ENCODE measurements at regions not wholly inside any gene's neighbourhood (a gene's known extent, or its start where the extent isn't known, plus 50 kb on each side); places are given as distances from the start of the nearest gene placed in this dataset.
"Not testable (repeated sequence)": the region's sequence is repeated elsewhere in the genome, so short reads cannot be mapped to it uniquely, and the experiment has no call there.

GRCh38 chr5:104023739-104024138 is 461.1 kb upstream of the NUDT12 start:
- Mint-ChIP-seq H3K4me1 (no peaks in the 10 kb centered on the region), H3K27me3 (no peaks in the 10 kb centered on the region), H3K36me3 (no peaks in the 10 kb centered on the region), H3K4me3 (no peak overlapping the region), H3K27ac (no peak overlapping the region), H3K9me3 (no peaks in the 10 kb centered on the region)

- no peaks in the 10 kb centered on the region for H3K27me3 Mint-ChIP-seq
- no peaks in the 10 kb centered on the region for H3K4me1 Mint-ChIP-seq
- no peak overlapping the region for H3K4me3 Mint-ChIP-seq
- no peaks in the 10 kb centered on the region for H3K36me3 Mint-ChIP-seq
- H3K9me3 Mint-ChIP-seq, result no peaks in the 10 kb centered on the region
- no peak overlapping the region for H3K27ac Mint-ChIP-seq
Observed at GRCh38 chr5:104019956-104020355, 457.4 kb upstream of the NUDT12 start.

- H3K4me3 Mint-ChIP-seq, result no peak overlapping the region
- H3K9me3 Mint-ChIP-seq, result no peaks in the 10 kb centered on the region
Observed at GRCh38 chr5:104018299-104018698, 455.7 kb upstream of the NUDT12 start.

GRCh38 chr5:104016646-104017045 is 454.1 kb upstream of the NUDT12 start:
- H3K9me3 Mint-ChIP-seq, result no peaks in the 10 kb centered on the region
- H3K27ac Mint-ChIP-seq, result no peak overlapping the region
- no peaks in the 10 kb centered on the region for H3K4me1 Mint-ChIP-seq
- H3K27me3 Mint-ChIP-seq, result no peaks in the 10 kb centered on the region
- H3K4me3 Mint-ChIP-seq, result no peak overlapping the region
- no peaks in the 10 kb centered on the region for H3K36me3 Mint-ChIP-seq

More at GRCh38 chr5:104018299-104018698, 455.7 kb upstream of the NUDT12 start:
- H3K27me3 Mint-ChIP-seq, result no peaks in the 10 kb centered on the region
- H3K27ac Mint-ChIP-seq, result no peak overlapping the region
- no peaks in the 10 kb centered on the region for H3K36me3 Mint-ChIP-seq
- H3K4me1 Mint-ChIP-seq, result no peaks in the 10 kb centered on the region

- H3K27me3 Mint-ChIP-seq, result no peaks in the 10 kb centered on the region
- no peak overlapping the region for H3K27ac Mint-ChIP-seq
- no peaks in the 10 kb centered on the region for H3K36me3 Mint-ChIP-seq
- H3K4me3 Mint-ChIP-seq, result no peak overlapping the region
- H3K4me1 Mint-ChIP-seq, result no peaks in the 10 kb centered on the region
- peaks cover under 1% of the 10 kb centered on the region for H3K9me3 Mint-ChIP-seq
Observed at GRCh38 chr5:104015765-104016164, 453.2 kb upstream of the NUDT12 start.

- H3K4me3 Mint-ChIP-seq, H3K4me1 Mint-ChIP-seq, H3K27ac Mint-ChIP-seq: not testable (repeated sequence)
Observed at GRCh38 chr5:104002783-104003182, 440.2 kb upstream of the NUDT12 start.

GRCh38 chr5:104001136-104001535 is 438.5 kb upstream of the NUDT12 start:
- H3K4me1 Mint-ChIP-seq, result no peaks in the 10 kb centered on the region
- H3K27me3 Mint-ChIP-seq, result no peaks in the 10 kb centered on the region
- no peaks in the 10 kb centered on the region for H3K36me3 Mint-ChIP-seq
- peaks cover 4% of the 10 kb centered on the region for H3K9me3 Mint-ChIP-seq
- no peak overlapping the region for H3K4me3 Mint-ChIP-seq
- H3K27ac Mint-ChIP-seq, result no peak overlapping the region

More at GRCh38 chr5:104002783-104003182, 440.2 kb upstream of the NUDT12 start:
- not testable (repeated sequence) for H3K36me3 Mint-ChIP-seq, H3K9me3 Mint-ChIP-seq, H3K27me3 Mint-ChIP-seq

- Mint-ChIP-seq H3K27me3 (no peaks in the 10 kb centered on the region), H3K36me3 (no peaks in the 10 kb centered on the region), H3K4me1 (no peaks in the 10 kb centered on the region), H3K27ac (no peak overlapping the region), H3K4me3 (no peak overlapping the region), H3K9me3 (no peaks in the 10 kb centered on the region)
Observed at GRCh38 chr5:103993031-103993430, 430.4 kb upstream of the NUDT12 start.

GRCh38 chr5:103990064-103990463 is 427.5 kb upstream of the NUDT12 start:
- Mint-ChIP-seq H3K4me1 (no peaks in the 10 kb centered on the region), H3K4me3 (no peak overlapping the region), H3K9me3 (no peaks in the 10 kb centered on the region), H3K27me3 (no peaks in the 10 kb centered on the region), H3K36me3 (no peaks in the 10 kb centered on the region), H3K27ac (no peak overlapping the region)

- Mint-ChIP-seq H3K27ac (no peak overlapping the region), H3K36me3 (no peaks in the 10 kb centered on the region), H3K4me1 (no peaks in the 10 kb centered on the region), H3K27me3 (no peaks in the 10 kb centered on the region), H3K9me3 (peaks cover 6% of the 10 kb centered on the region), H3K4me3 (no peak overlapping the region)
Observed at GRCh38 chr5:103981592-103981991, 419.0 kb upstream of the NUDT12 start.

- Mint-ChIP-seq H3K4me3 (no peak overlapping the region), H3K36me3 (no peaks in the 10 kb centered on the region), H3K9me3 (peaks cover 20% of the 10 kb centered on the region), H3K27me3 (no peaks in the 10 kb centered on the region), H3K27ac (no peak overlapping the region), H3K4me1 (no peaks in the 10 kb centered on the region)
Observed at GRCh38 chr5:103973669-103974068, 411.1 kb upstream of the NUDT12 start.

GRCh38 chr5:103966295-103966694 is 403.7 kb upstream of the NUDT12 start:
- not testable (repeated sequence) for H3K4me3 Mint-ChIP-seq, H3K27me3 Mint-ChIP-seq, H3K36me3 Mint-ChIP-seq, H3K4me1 Mint-ChIP-seq, H3K27ac Mint-ChIP-seq
- peaks cover 17% of the 10 kb centered on the region for H3K9me3 Mint-ChIP-seq

- H3K27me3 Mint-ChIP-seq, result no peaks in the 10 kb centered on the region
- H3K9me3 Mint-ChIP-seq, result no peaks in the 10 kb centered on the region
- no peak overlapping the region for H3K27ac Mint-ChIP-seq
- H3K4me3 Mint-ChIP-seq, result no peak overlapping the region
- H3K36me3 Mint-ChIP-seq, result peaks cover 2% of the 10 kb centered on the region
- H3K4me1 Mint-ChIP-seq, result no peaks in the 10 kb centered on the region
Observed at GRCh38 chr5:103962023-103962422, 399.4 kb upstream of the NUDT12 start.

GRCh38 chr5:103953601-103954382 is 391.2 kb upstream of the NUDT12 start:
- Mint-ChIP-seq H3K27me3 (no peaks in the 10 kb centered on the region), H3K36me3 (no peaks in the 10 kb centered on the region)

GRCh38 chr5:103951776-103952175 is 389.2 kb upstream of the NUDT12 start:
- H3K27ac Mint-ChIP-seq, result no peak overlapping the region
- no peaks in the 10 kb centered on the region for H3K36me3 Mint-ChIP-seq
- no peak overlapping the region for H3K4me3 Mint-ChIP-seq
- H3K27me3 Mint-ChIP-seq, result no peaks in the 10 kb centered on the region
- no peaks in the 10 kb centered on the region for H3K4me1 Mint-ChIP-seq
- no peaks in the 10 kb centered on the region for H3K9me3 Mint-ChIP-seq

More at GRCh38 chr5:103953601-103954382, 391.2 kb upstream of the NUDT12 start:
- Mint-ChIP-seq H3K27ac (no peak overlapping the region), H3K4me3 (no peak overlapping the region), H3K4me1 (no peaks in the 10 kb centered on the region), H3K9me3 (no peaks in the 10 kb centered on the region)

- H3K4me3 Mint-ChIP-seq, result no peak overlapping the region
- no peaks in the 10 kb centered on the region for H3K9me3 Mint-ChIP-seq
- no peaks in the 10 kb centered on the region for H3K27me3 Mint-ChIP-seq
- no peaks in the 10 kb centered on the region for H3K4me1 Mint-ChIP-seq
- H3K27ac Mint-ChIP-seq, result no peak overlapping the region
- no peaks in the 10 kb centered on the region for H3K36me3 Mint-ChIP-seq
Observed at GRCh38 chr5:103943230-103943629, 380.6 kb upstream of the NUDT12 start.

Measured in activated naive CD4-positive, alpha-beta T cell treated with anti-CD3 and anti-CD28 coated beads, Interleukin-2, amount 50 U/mL, for 24 hours (primary cell).